ENCODE measurements at regions not wholly inside any gene's neighbourhood (a gene's known extent, or its start where the extent isn't known, plus 50 kb on each side); places are given as distances from the start of the nearest gene placed in this dataset.

GRCh38 chr2:150122156-150122555, 365.3 kb downstream of the RND3 start:
- dilution Hi-C loops (cut with MboI; ENCODE audit: extremely low pct_ligation_motif_present, low sequenced_read_pairs), result no loop called here
- Histone ChIP-seq H3K4me2 (ENCODE audit: control insufficient read depth, extremely low read depth, insufficient read depth, low read depth, low read length) (no peak overlapping the region), H3K27ac (ENCODE audit: control insufficient read depth, insufficient read depth, low read length) (no peak overlapping the region), H3K9ac (ENCODE audit: control insufficient read depth, extremely low read depth, insufficient read depth, low read length) (no peak overlapping the region), H3K79me2 (ENCODE audit: control insufficient read depth, insufficient read depth, low read length) (no peaks in the 10 kb centered on the region), H3K4me1 (ENCODE audit: control insufficient read depth, extremely low read depth, insufficient read depth, low read length) (peaks cover 24% of the 10 kb centered on the region), H4K20me1 (ENCODE audit: control insufficient read depth, extremely low read depth, insufficient read depth, low read length) (no peaks in the 10 kb centered on the region), H3K9me3 (ENCODE audit: control insufficient read depth, low read depth, low read length) (no peaks in the 10 kb centered on the region), H3K36me3 (ENCODE audit: control insufficient read depth in 2 of 2, extremely low read depth in 1 of 2, insufficient read depth in 2 of 2, low read length in 2 of 2) (no peaks in the 10 kb centered on the region), H2AFZ (ENCODE audit: control insufficient read depth, low read length) (no peak overlapping the region), H3K9me1 (ENCODE audit: control insufficient read depth, extremely low read depth, insufficient read depth, low read length) (no peaks in the 10 kb centered on the region), H3K4me3 (ENCODE audit: control insufficient read depth in 2 of 3, extremely low read depth in 1 of 3, insufficient read depth in 2 of 3, low read depth in 1 of 3, low read length in 3 of 3) (no peak overlapping the region), H3K27me3 (ENCODE audit: control insufficient read depth, extremely low read depth, insufficient read depth, low read length) (no peaks in the 10 kb centered on the region)
- DNase-seq (ENCODE audit: low read depth, low spot score) (no peak), FAIRE-seq (no peak)
- TF ChIP-seq EZH2 (IDR thresholded peaks at IDR 0.05; ENCODE audit: low read length), result no peak
- no peak for TF ChIP-seq CTCF (optimal IDR thresholded peaks at IDR 0.05 in 1 of 3, IDR thresholded peaks at IDR 0.05 in 1 of 3, conservative IDR thresholded peaks at IDR 0.05 in 1 of 3; ENCODE audit: extremely low read depth in 1 of 3, insufficient read depth in 2 of 3, low read length in 3 of 3)

GRCh38 chr2:150120326-150120955, 367.0 kb downstream of the RND3 start:
- dilution Hi-C loops (cut with MboI; ENCODE audit: extremely low pct_ligation_motif_present, low sequenced_read_pairs), result no loop called here
- Histone ChIP-seq H3K9me3 (ENCODE audit: control insufficient read depth, low read depth, low read length) (no peaks in the 10 kb centered on the region), H3K4me1 (ENCODE audit: control insufficient read depth, extremely low read depth, insufficient read depth, low read length) (peaks cover 10% of the 10 kb centered on the region), H4K20me1 (ENCODE audit: control insufficient read depth, extremely low read depth, insufficient read depth, low read length) (no peaks in the 10 kb centered on the region), H3K79me2 (ENCODE audit: control insufficient read depth, insufficient read depth, low read length) (no peaks in the 10 kb centered on the region), H3K9me1 (ENCODE audit: control insufficient read depth, extremely low read depth, insufficient read depth, low read length) (no peaks in the 10 kb centered on the region), H3K4me2 (ENCODE audit: control insufficient read depth, extremely low read depth, insufficient read depth, low read depth, low read length) (no peak overlapping the region), H2AFZ (ENCODE audit: control insufficient read depth, low read length) (no peak overlapping the region), H3K36me3 (ENCODE audit: control insufficient read depth in 2 of 2, extremely low read depth in 1 of 2, insufficient read depth in 2 of 2, low read length in 2 of 2) (no peaks in the 10 kb centered on the region), H3K27ac (ENCODE audit: control insufficient read depth, insufficient read depth, low read length) (no peak overlapping the region), H3K4me3 (ENCODE audit: control insufficient read depth in 2 of 3, extremely low read depth in 1 of 3, insufficient read depth in 2 of 3, low read depth in 1 of 3, low read length in 3 of 3) (no peak overlapping the region), H3K27me3 (ENCODE audit: control insufficient read depth, extremely low read depth, insufficient read depth, low read length) (no peaks in the 10 kb centered on the region), H3K9ac (ENCODE audit: control insufficient read depth, extremely low read depth, insufficient read depth, low read length) (no peak overlapping the region)
- DNase-seq (ENCODE audit: low read depth, low spot score) (no peak), FAIRE-seq (no peak)
- TF ChIP-seq CTCF (optimal IDR thresholded peaks at IDR 0.05 in 1 of 3, IDR thresholded peaks at IDR 0.05 in 1 of 3, conservative IDR thresholded peaks at IDR 0.05 in 1 of 3; ENCODE audit: extremely low read depth in 1 of 3, insufficient read depth in 2 of 3, low read length in 3 of 3) (no peak), EZH2 (IDR thresholded peaks at IDR 0.05; ENCODE audit: low read length) (no peak)

All from keratinocyte (primary cell).